ENCODE measurements at regions not wholly inside any gene's neighbourhood (a gene's known extent, or its start where the extent isn't known, plus 50 kb on each side); places are given as distances from the start of the nearest gene placed in this dataset.
"Not testable (repeated sequence)": the region's sequence is repeated elsewhere in the genome, so short reads cannot be mapped to it uniquely, and the experiment has no call there.

DNA sequence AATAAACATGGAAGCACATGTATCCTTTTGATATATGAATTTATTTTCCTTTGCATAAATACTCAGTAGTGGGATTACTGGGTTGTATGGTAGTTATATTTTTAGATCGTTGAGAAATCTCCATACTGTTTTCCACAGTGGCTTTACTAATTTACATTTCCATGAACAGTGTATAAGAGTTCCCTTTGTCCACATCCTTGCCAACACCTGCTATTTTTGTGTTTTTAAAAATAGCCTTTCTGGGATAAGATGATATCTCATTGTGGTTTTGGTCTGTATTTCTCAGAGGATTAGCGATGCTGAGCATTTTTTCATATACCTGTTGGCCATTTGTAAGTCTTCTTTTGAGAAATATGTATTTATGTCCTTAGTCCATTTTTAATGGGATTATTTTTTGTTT is 329.2 kb upstream of the KITLG start:
- DNase-seq, result no peak
- ATAC-seq, result no peak
- intact Hi-C loops (cut with DNase I, micrococcal nuclease), result no loop called here

DNA sequence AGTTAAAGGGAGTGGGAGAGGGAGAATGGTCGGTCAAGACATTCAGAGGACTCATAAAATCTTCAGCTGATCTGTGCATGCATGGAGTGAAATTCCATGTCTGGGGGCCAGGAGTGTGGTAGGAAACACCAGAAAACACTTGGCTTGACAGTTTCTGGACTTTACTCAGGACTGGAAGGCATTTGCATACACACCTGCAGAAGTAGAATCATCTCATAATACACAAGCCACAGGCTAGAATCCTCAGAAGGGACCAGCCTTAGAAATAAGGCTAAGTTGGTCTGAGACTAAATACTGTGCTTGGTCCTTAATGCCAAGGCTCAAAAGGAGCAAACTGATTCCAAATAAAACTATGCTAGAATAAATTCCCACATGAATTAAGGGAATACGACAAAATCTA is 328.1 kb upstream of the KITLG start:
- DNase-seq (no peak), ATAC-seq (peak; percentile 69)
- intact Hi-C loops (cut with DNase I, micrococcal nuclease), result no loop called here

DNA sequence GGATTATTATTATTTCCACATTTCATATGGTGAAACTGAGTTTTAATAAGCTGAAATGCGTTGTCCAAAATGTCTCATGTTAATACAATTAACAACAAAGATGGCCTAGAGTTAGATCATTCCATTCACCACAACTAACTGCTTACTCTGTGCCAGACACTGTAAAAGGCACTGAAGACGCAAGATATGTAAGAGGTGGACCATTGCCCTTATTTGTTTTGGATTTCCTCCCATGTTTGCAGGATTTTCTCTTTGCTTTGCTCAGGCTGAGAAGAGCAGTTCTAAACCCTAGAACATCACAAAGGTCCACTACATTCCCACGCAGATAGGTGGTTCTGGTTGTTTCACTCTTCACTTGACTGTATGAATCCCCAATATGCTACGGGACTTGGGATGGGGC is 324.4 kb upstream of the KITLG start:
- intact Hi-C loops (cut with DNase I, micrococcal nuclease), result no loop called here
- peak; percentile 90 for ATAC-seq

GRCh38 chr12:88903333-88903732 is 323.1 kb upstream of the KITLG start:
- no peak for DNase-seq
- intact Hi-C loops (cut with DNase I, micrococcal nuclease), result no loop called here
- peak; percentile 57 for ATAC-seq

More for the DNA sequence above, 324.4 kb upstream of the KITLG start:
- DNase-seq, result no peak

DNA sequence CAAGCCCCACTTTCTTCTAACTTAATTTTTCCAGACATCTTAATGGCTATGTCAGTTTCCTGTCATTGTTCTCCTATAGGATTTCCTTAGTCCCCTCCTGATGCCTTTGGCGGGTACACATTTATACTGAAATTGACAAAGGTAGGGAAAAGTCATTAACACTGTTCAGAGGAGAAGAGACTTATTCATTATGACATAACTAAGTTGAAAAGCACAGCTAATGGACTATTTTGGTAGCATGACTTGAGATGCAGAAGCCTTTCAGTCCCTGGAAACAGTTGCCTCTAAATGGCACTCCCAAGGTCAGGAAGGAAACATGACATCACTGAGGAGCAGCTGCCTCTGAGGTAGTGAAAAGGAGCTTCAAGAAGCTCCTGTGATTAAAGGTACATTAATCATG is 317.5 kb upstream of the KITLG start:
- ATAC-seq (no peak), DNase-seq (no peak)
- intact Hi-C loops (cut with DNase I, micrococcal nuclease), result no loop called here

- ATAC-seq (no peak), DNase-seq (no peak)
- intact Hi-C loops (cut with DNase I, micrococcal nuclease), result no loop called here
These were observed 316.7 kb upstream of the KITLG start for GRCh38 chr12:88896958-88897357.

GRCh38 chr12:88895634-88896033 is 315.4 kb upstream of the KITLG start:
- ATAC-seq (no peak), DNase-seq (no peak)
- intact Hi-C loops (cut with DNase I, micrococcal nuclease), result no loop called here

GRCh38 chr12:88893801-88894200 is 313.5 kb upstream of the KITLG start:
- ATAC-seq (no peak), DNase-seq (no peak)
- intact Hi-C loops (cut with DNase I, micrococcal nuclease), result no loop called here

DNA sequence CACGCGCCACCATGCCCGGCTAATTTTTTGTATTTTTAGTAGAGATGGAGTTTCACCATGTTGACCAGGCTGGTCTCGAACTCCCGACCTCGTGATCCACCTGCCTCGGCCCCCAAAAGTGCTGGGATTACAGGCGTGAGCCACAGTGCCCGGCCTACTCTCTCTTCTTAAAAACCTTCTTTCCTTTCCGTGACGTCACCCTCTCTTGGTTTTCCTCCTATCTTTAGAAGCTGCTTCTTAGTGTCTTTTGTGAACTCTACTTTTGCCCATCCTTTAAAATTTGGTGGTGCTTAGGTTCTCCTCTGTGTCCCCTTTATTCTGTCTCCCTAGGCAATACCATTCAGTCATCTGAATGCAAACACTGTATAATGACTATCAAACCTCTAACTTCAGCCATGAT is 311.2 kb upstream of the KITLG start:
- intact Hi-C loops (cut with DNase I, micrococcal nuclease); DNase-seq; ATAC-seq: not testable (repeated sequence)

GRCh38 chr12:88889326-88890110 is 309.2 kb upstream of the KITLG start:
- intact Hi-C loops (cut with DNase I, micrococcal nuclease), result no loop called here
- ATAC-seq, result no peak
- no peak for DNase-seq

- intact Hi-C loops (cut with DNase I, micrococcal nuclease), result no loop called here
- no peak for ATAC-seq
- no peak for DNase-seq
These were observed 304.3 kb upstream of the KITLG start for GRCh38 chr12:88884600-88884999.

DNA sequence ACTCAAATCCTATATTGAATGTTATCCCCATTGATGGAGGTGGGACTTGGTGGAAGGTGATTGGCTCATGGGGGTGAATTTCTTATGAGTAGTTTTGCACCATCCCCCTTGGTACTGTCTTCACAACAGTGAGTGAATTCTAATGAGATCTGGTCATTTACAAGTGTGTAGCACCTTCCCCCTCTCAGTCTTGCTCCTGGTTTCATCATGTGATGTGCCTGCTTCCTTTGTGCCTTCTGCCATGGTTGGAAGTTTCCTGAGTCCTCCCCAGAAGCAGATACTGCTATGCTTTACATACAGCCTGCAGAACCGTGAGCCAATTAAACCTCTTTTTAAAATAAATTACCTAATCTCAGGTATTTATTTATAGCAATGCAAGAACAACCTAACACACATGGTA is 302.4 kb upstream of the KITLG start:
- intact Hi-C loops (cut with DNase I, micrococcal nuclease), result no loop called here
- no peak for DNase-seq
- ATAC-seq, result no peak

DNA sequence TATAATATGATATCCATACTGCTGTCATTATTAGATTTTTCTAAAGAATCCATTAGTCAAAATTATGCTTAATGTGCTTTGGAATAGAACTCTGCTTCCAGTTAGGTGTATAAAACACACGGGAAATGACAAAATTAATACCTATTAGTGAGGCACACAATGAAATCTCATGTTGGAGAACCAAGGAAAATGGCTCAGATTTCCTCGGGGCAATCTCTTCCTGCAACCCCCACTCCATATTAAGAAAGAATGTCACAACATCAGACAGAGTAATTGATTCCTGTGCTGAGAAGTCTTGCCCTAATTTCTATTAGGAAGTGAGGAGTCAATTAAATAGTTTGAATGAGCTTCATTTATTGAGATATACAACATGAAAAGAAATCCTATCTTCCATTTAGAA is 299.8 kb upstream of the KITLG start:
- no peak for DNase-seq
- ATAC-seq, result no peak
- intact Hi-C loops (cut with DNase I, micrococcal nuclease), result no loop called here

DNA sequence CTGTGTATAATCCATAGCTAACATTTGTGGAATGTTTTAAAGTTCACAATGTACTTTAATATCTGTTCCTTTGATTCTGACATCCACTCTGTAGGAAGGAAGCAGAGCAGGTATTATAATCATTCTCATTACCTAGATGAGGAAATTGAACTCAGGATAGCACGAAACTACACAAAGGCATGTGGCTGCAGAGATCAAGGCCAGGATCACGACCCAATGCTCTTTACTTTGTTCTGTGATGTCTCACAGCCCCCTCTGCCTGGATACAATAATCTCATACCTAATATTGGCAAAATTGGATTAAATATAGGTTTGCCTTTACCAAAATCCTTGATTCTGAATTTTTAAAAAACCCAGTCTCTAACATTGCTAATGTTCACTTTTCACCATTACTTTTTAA is 298.0 kb upstream of the KITLG start:
- no peak for DNase-seq
- intact Hi-C loops (cut with DNase I, micrococcal nuclease), result no loop called here
- ATAC-seq, result no peak

- DNase-seq, result no peak
- no peak for ATAC-seq
- intact Hi-C loops (cut with DNase I, micrococcal nuclease), result no loop called here
These were observed 296.6 kb upstream of the KITLG start for GRCh38 chr12:88876857-88877256.

DNA sequence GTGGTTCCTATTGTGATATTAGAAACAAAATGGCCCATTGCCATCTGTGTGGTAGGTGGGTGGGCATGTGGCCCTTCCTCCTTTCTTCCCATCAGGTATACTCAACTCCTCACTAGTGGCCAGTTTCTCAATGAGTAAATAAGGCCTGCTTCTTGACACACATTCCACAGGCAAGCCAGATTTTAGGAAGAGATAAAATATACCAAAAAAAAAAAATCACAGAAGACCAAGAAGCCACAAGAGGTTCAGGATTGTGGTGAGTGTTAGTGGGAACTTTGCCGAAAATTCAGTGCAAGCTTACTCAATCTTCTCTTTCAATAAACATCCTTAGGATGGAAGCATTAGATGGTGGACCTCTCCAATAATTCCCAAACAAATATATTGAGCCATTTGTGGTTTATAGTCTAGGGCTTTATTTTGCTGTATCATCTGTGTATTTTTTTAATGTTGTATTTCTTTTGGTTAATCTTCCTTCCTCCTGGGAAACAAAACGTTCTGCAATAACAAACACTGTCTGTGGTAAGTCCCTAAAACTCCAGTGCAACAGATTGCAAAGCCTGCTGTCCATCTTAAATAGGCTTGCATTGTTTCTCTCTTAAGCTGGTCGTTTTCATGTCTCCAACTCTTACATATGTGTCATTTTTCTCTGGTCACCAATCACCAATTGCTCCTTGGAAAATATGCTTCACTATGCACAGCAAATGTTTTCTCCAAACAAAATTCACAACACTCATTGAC is 289.9 kb upstream of the KITLG start:
- intact Hi-C loops (cut with DNase I, micrococcal nuclease), result no loop called here
- ATAC-seq (no peak), DNase-seq (no peak)

DNA sequence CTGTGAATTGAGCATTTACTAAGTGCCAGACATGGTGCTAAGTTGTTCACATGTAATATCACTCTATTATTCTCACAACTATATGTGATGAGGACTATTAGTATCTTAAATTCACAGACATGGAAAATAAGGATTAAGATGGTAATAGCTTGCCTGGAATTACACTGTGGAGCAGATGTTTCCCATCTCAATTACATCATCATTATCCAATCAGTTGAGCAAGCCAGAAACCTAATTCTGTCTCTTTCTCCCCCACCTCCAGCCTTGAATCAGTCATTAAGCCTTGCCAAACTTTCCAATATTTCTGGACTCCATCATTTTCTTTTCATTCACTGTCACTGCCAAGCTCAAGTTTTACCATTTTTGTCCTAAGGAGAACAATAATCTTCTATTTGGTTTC is 287.8 kb upstream of the KITLG start:
- intact Hi-C loops (cut with DNase I, micrococcal nuclease), result no loop called here
- DNase-seq (no peak), ATAC-seq (no peak)

GRCh38 chr12:88867510-88867909 is 287.2 kb upstream of the KITLG start:
- no peak for ATAC-seq
- no peak for DNase-seq
- intact Hi-C loops (cut with DNase I, micrococcal nuclease), result no loop called here

- ATAC-seq, result no peak
These were observed 286.6 kb upstream of the KITLG start for GRCh38 chr12:88866881-88867280.

GRCh38 chr12:88865537-88865936 is 285.3 kb upstream of the KITLG start:
- intact Hi-C loops (cut with DNase I, micrococcal nuclease), result no loop called here

More at GRCh38 chr12:88866881-88867280, 286.6 kb upstream of the KITLG start:
- DNase-seq, result no peak
- intact Hi-C loops (cut with DNase I, micrococcal nuclease), result no loop called here

DNA sequence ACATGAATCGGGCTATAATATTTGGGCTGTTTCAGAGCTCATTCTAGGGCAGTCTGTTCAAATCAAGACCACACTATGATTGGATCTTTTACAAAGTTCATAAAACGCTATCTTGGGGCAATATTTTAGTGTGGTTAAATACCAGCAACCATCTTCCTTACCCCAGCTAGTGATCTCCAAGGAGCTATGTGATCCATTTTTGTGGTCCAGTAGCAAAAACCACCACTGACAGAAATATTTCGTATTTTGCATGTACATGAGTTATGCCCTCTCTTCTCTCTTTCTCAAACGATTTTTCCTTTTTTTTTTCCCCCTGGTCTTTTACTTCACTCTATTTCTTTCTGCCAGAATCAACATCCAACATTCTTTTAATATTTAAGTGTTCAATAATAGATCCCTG is 280.6 kb upstream of the KITLG start:
- DNase-seq (no peak), ATAC-seq (no peak)
- intact Hi-C loops (cut with DNase I, micrococcal nuclease), result no loop called here

More at GRCh38 chr12:88865537-88865936, 285.3 kb upstream of the KITLG start:
- ATAC-seq (no peak), DNase-seq (no peak)

Measured in left colon (tissue), 2 donors.